ENCODE measurements at regions not wholly inside any gene's neighbourhood (a gene's known extent, or its start where the extent isn't known, plus 50 kb on each side); places are given as distances from the start of the nearest gene placed in this dataset.

DNA sequence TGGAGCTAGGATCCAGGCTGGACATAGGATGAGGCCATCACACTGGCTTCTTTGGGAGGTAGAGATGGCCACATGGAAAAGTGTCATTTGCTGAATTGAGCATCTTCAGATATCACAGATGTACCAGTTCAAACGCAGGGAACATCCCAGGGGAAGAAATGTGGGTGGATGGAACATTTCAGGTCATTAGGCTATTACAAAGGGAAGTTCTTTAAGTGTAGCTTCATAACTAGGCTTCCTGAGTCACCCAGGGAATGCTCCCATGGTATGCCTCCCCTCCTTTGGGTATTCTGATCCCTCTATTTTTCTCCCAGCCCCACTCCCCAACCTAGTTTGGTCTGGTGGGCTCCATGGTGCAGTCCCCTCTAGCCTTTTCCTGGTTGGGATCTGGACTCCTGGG is 69.8 kb upstream of the IRX3 start:
- FAIRE-seq: no peak

GRCh38 chr16:54355251-54355650 is 68.7 kb upstream of the IRX3 start:
- no peak for FAIRE-seq

DNA sequence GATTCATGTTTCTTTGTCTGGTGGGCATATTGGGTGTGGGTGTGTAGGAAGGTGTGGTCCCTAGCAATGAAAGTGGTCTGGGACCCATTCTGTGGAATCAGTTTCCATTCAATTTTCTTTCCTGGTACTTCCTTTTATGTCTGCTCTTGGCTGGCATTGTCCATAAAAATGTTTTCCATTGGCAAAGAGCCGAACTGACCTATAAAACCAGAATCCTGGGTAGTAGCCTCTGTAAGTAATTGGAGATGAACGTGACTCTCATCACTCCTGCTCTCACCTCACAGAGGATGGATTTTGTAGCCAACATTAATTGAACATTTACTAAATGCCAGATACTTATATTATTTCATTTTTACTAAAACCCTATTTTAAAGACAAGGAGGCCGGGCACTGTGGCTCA is 66.5 kb upstream of the IRX3 start:
- FAIRE-seq: no peak

- FAIRE-seq: no peak
Measured at GRCh38 chr16:54351171-54351570, 64.6 kb upstream of the IRX3 start.

GRCh38 chr16:54347961-54348360 is 61.4 kb upstream of the IRX3 start:
- FAIRE-seq: no peak

DNA sequence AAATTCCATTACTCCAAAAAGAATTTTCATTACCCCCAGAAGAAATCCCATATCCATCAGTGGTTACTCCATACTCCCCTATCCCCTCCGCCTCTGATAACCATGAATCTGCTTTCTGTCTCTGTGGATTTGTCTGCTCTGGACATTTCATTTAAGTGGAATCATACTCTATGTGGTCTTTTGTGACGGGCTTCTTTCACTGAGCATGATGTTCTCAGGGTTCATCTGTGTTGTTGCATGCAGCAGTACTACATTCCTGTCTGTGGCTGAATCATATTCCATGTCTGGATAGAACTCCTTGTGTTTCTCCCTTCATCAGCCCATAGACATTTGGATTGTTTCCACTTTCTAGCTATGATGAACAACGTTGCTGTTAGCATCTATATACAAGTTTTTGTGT is 59.5 kb upstream of the IRX3 start:
- FAIRE-seq: no peak

DNA sequence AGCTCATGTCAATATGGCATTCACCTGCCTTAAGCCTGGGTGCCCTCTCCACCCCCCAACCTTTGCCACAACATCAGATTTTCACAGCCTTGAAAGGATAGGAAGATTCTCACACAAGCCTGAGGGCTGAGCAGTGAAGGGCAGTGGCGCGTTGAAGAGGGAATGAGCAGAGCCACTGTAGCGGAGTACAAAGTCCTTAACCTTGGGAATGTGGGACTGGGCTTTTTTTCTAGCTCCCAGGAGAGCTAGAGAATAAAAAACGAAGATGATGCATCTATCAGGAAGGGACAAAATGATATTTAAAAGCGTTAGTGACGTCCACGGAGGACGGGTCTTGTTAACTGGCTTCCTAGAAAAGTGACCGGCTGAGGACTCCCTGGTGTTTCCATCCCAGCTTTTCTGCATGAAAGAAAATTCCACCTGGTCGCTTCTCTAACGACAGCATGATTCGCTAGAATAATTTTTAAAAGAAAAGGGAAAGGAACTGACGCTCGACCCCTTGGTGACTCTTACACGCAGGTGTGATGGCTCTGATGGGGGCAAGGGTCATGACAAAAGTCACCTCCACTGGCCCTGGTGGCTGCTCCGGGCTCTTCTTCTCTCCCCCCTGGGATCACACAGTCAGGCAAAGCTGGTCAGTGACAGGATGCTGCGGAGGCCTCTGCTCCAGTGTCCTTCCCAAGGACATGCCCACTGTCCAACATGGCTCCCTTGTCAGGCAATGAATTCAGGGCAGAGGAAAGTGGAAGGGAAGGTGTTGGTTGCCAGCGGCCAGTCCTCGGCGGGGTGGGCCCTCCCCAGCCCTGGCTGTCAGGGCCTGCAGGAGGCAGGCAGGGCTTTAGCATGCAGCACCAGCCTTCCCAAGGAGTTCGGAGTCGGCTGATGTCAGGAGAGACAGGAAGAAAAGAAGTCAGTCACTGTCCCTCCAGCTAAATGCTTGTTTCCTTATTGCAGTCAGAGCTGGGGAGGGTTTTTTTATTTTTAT is 58.4 kb upstream of the IRX3 start:
- FAIRE-seq: no peak

GRCh38 chr16:54342966-54343365 is 56.4 kb upstream of the IRX3 start:
- no peak for FAIRE-seq

DNA sequence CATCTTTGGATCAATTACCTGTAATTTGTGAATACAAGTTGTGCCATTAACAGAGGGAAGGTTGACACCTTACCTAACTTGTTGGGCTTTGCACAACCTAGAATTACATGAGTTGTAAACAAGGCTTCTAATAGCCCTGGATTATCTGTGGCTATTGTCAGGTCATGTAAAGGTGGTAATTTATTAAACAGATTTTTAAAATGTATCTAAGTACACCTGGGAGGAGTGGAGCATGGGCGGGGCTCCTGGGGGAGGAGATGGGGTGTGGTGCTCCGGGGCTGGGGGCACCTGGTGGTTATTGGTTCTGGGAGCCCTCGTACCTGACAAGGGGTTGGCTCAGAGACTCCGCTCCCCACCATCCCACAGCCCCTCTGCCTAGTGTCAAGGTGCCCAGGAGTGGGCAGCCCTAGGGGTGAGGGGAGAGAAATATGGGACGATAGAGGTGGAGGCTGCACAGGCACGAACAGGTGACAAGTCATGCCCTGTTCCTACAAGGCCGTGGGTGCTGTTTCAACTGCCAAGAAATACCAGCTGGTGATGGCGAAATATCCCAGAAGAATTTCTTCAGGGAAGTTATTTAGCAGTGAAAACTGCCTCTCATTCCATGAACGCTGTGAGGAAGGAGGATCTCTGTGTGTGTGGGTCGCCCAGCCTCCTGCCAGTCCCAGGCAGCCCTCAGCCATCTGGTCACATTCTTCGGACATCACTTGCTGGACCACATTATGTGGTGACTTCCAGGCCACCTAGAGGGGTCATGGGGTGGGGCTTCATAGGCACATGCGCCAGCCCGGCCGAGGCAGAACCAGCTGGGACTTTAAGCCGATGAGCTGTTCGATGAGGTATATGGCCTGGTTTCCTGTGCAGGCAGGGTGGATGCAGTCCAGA is 55.5 kb upstream of the IRX3 start:
- no peak for FAIRE-seq

GRCh38 chr16:54340531-54340930 is 53.9 kb upstream of the IRX3 start:
- no peak for FAIRE-seq

GRCh38 chr16:54336631-54337204 is 50.1 kb upstream of the IRX3 start:
- FAIRE-seq: no peak
